GM19025 (cell line): ENCODE measurements at regions not wholly inside any gene's neighbourhood (a gene's known extent, or its start where the extent isn't known, plus 50 kb on each side); places are given as distances from the start of the nearest gene placed in this dataset.
"Not testable (repeated sequence)": the region's sequence is repeated elsewhere in the genome, so short reads cannot be mapped to it uniquely, and the experiment has no call there.

Experiments
- ATAC-seq: cut with Tn5 transposase; IDR thresholded peaks from one replicate; pipeline ENCODE4 v1.9.1; 2021; ENCODE audit warnings: mild to moderate bottlenecking, low read depth, moderate library complexity; ENCODE audit not compliant: unreplicated experiment

GRCh38 chr4:130820448-130820847 is 1724.5 kb downstream of the C4orf33 start:
- ATAC-seq, result no peak

- ATAC-seq, result no peak
Measured at GRCh38 chr4:130825284-130825683, 1729.3 kb downstream of the C4orf33 start.

- ATAC-seq, result no peak
Measured at GRCh38 chr4:130850019-130850524, 1754.1 kb downstream of the C4orf33 start.

GRCh38 chr4:130851107-130851506 is 1755.2 kb downstream of the C4orf33 start:
- no peak for ATAC-seq

- ATAC-seq, result no peak
Measured at GRCh38 chr4:130851932-130852331, 1756.0 kb downstream of the C4orf33 start.

- ATAC-seq, result no peak
Measured at GRCh38 chr4:130855533-130855932, 1759.6 kb downstream of the C4orf33 start.

- no peak for ATAC-seq
Measured at GRCh38 chr4:130859991-130860390, 1764.0 kb downstream of the C4orf33 start.

GRCh38 chr4:130896920-130897319 is 1801.0 kb downstream of the C4orf33 start:
- ATAC-seq, result no peak

- no peak for ATAC-seq
Measured at GRCh38 chr4:130901321-130901720, 1805.4 kb downstream of the C4orf33 start.

- ATAC-seq, result no peak
Measured at GRCh38 chr4:130922955-130923354, 1827.0 kb downstream of the C4orf33 start.

- ATAC-seq, result no peak
Measured at GRCh38 chr4:130955520-130955919, 1859.6 kb downstream of the C4orf33 start.

GRCh38 chr4:130985371-130985770 is 1889.4 kb downstream of the C4orf33 start:
- no peak for ATAC-seq

- ATAC-seq, result no peak
Measured at GRCh38 chr4:130995988-130996387, 1900.0 kb downstream of the C4orf33 start.

- ATAC-seq, result no peak
Measured at GRCh38 chr4:131001371-131001770, 1905.4 kb downstream of the C4orf33 start.

- no peak for ATAC-seq
Measured at GRCh38 chr4:131002132-131002531, 1906.2 kb downstream of the C4orf33 start.

GRCh38 chr4:131006388-131006787 is 1910.4 kb downstream of the C4orf33 start:
- no peak for ATAC-seq

GRCh38 chr4:131011961-131012360 is 1916.0 kb downstream of the C4orf33 start:
- not testable (repeated sequence) for ATAC-seq

- no peak for ATAC-seq
Measured at GRCh38 chr4:131013226-131013625, 1917.3 kb downstream of the C4orf33 start.

- ATAC-seq, result no peak
Measured at GRCh38 chr4:131026771-131027170, 1930.8 kb downstream of the C4orf33 start.

- no peak for ATAC-seq
Measured at GRCh38 chr4:131044368-131044767, 1948.4 kb downstream of the C4orf33 start.

GRCh38 chr4:131046821-131047220 is 1950.9 kb downstream of the C4orf33 start:
- no peak for ATAC-seq

- no peak for ATAC-seq
Measured at GRCh38 chr4:131052646-131053045, 1956.7 kb downstream of the C4orf33 start.

GRCh38 chr4:131054489-131055019 is 1958.6 kb downstream of the C4orf33 start:
- no peak for ATAC-seq
